ENCODE measurements at regions not wholly inside any gene's neighbourhood (a gene's known extent, or its start where the extent isn't known, plus 50 kb on each side); places are given as distances from the start of the nearest gene placed in this dataset.

GRCh38 chr14:30468354-30468753 is 90.6 kb upstream of the G2E3 start:
- TF ChIP-seq EP300 (IDR thresholded peaks at IDR 0.05; ENCODE audit: borderline replicate concordance in 1 of 2, low read depth in 1 of 2, low read length in 1 of 2), result no peak
- no peak for TF ChIP-seq RAD21 (IDR thresholded peaks at IDR 0.05; ENCODE audit: low read length)
- no peak for TF ChIP-seq EZH2phosphoT487 (IDR thresholded peaks at IDR 0.05; ENCODE audit: borderline replicate concordance, low read depth)
- no peak for TF ChIP-seq ELF1 (IDR thresholded peaks at IDR 0.05)
- TF ChIP-seq RFX5 (IDR thresholded peaks at IDR 0.05; ENCODE audit: low read length), result no peak
- TF ChIP-seq REST (IDR thresholded peaks at IDR 0.05; ENCODE audit: low read depth, low read length), result no peak
- no peak for TF ChIP-seq CTCF (IDR thresholded peaks at IDR 0.05)

Measured in SK-N-SH (cell line).